ENCODE measurements at regions not wholly inside any gene's neighbourhood (a gene's known extent, or its start where the extent isn't known, plus 50 kb on each side); places are given as distances from the start of the nearest gene placed in this dataset.

GRCh38 chr2:122703676-122704075, 948.2 kb downstream of the TSN start:
- CTCF ChIA-PET = no interaction called here

GRCh38 chr2:122704109-122704563, 948.7 kb downstream of the TSN start:
- ChIA-PET POLR2A (no interaction called here), CTCF (no interaction called here)
- DNase-seq (ENCODE audit: extremely low spot score) = no peak
- TF ChIP-seq ARNT (IDR thresholded peaks at IDR 0.05) (no peak), L3MBTL2 (conservative IDR thresholded peaks at IDR 0.05) (no peak), FOXA1 (IDR thresholded peaks at IDR 0.05) (no peak), SUZ12 (IDR thresholded peaks at IDR 0.05) (no peak), FOXK2 (IDR thresholded peaks at IDR 0.05) (no peak), FOXM1 (IDR thresholded peaks at IDR 0.05; ENCODE audit: borderline replicate concordance) (no peak), HDGF (IDR thresholded peaks at IDR 0.05; ENCODE audit: borderline replicate concordance) (no peak), SP1 (IDR thresholded peaks at IDR 0.05) (no peak), NFRKB (IDR thresholded peaks at IDR 0.05) (no peak)

More at GRCh38 chr2:122703676-122704075, 948.2 kb downstream of the TSN start:
- DNase-seq (ENCODE audit: extremely low spot score) = no peak
- POLR2A ChIA-PET = no interaction called here
- no peak for TF ChIP-seq ZNF384 (IDR thresholded peaks at IDR 0.05)
- no peak for TF ChIP-seq HDGF (IDR thresholded peaks at IDR 0.05; ENCODE audit: borderline replicate concordance)
- no peak for TF ChIP-seq LEF1 (IDR thresholded peaks at IDR 0.05; ENCODE audit: borderline replicate concordance)
- no peak for TF ChIP-seq ELF4 (IDR thresholded peaks at IDR 0.05)
- no peak for TF ChIP-seq FOXA1 (IDR thresholded peaks at IDR 0.05)
- no peak for TF ChIP-seq FOXK2 (IDR thresholded peaks at IDR 0.05)
- TF ChIP-seq FOXM1 (IDR thresholded peaks at IDR 0.05; ENCODE audit: borderline replicate concordance) = no peak
- no peak for TF ChIP-seq ARNT (IDR thresholded peaks at IDR 0.05)
- TF ChIP-seq L3MBTL2 (conservative IDR thresholded peaks at IDR 0.05) = no peak
- no peak for TF ChIP-seq TARDBP (IDR thresholded peaks at IDR 0.05)
- no peak for TF ChIP-seq SUZ12 (IDR thresholded peaks at IDR 0.05)
- TF ChIP-seq NFRKB (IDR thresholded peaks at IDR 0.05) = no peak
- TF ChIP-seq CTBP1 (IDR thresholded peaks at IDR 0.05; ENCODE audit: borderline replicate concordance) = no peak
- no peak for TF ChIP-seq BHLHE40 (IDR thresholded peaks at IDR 0.05; ENCODE audit: borderline replicate concordance)
- no peak for TF ChIP-seq PKNOX1 (IDR thresholded peaks at IDR 0.05)
- TF ChIP-seq SP1 (IDR thresholded peaks at IDR 0.05) = no peak

- POLR2A ChIA-PET = no interaction called here
- DNase-seq (ENCODE audit: extremely low spot score) = no peak
- CTCF ChIA-PET = no interaction called here
- TF ChIP-seq PKNOX1 (IDR thresholded peaks at IDR 0.05) (no peak), SUZ12 (IDR thresholded peaks at IDR 0.05) (no peak), CTBP1 (IDR thresholded peaks at IDR 0.05; ENCODE audit: borderline replicate concordance) (no peak), FOXA1 (IDR thresholded peaks at IDR 0.05) (no peak), ZNF384 (IDR thresholded peaks at IDR 0.05) (no peak), HDGF (IDR thresholded peaks at IDR 0.05; ENCODE audit: borderline replicate concordance) (no peak), FOXM1 (IDR thresholded peaks at IDR 0.05; ENCODE audit: borderline replicate concordance) (no peak), LEF1 (IDR thresholded peaks at IDR 0.05; ENCODE audit: borderline replicate concordance) (no peak), BHLHE40 (IDR thresholded peaks at IDR 0.05; ENCODE audit: borderline replicate concordance) (no peak), L3MBTL2 (conservative IDR thresholded peaks at IDR 0.05) (no peak), TARDBP (IDR thresholded peaks at IDR 0.05) (no peak), ARNT (IDR thresholded peaks at IDR 0.05) (no peak), SP1 (IDR thresholded peaks at IDR 0.05) (no peak)
These were observed 950.3 kb downstream of the TSN start for GRCh38 chr2:122705746-122706145.

- no peak for TF ChIP-seq BHLHE40 (IDR thresholded peaks at IDR 0.05; ENCODE audit: borderline replicate concordance)
- no peak for TF ChIP-seq FOXK2 (IDR thresholded peaks at IDR 0.05)
- TF ChIP-seq L3MBTL2 (conservative IDR thresholded peaks at IDR 0.05) = no peak
- TF ChIP-seq CTBP1 (IDR thresholded peaks at IDR 0.05; ENCODE audit: borderline replicate concordance) = no peak
- no peak for TF ChIP-seq ZNF384 (IDR thresholded peaks at IDR 0.05)
- TF ChIP-seq SUZ12 (IDR thresholded peaks at IDR 0.05) = no peak
- no peak for TF ChIP-seq ELF4 (IDR thresholded peaks at IDR 0.05)
- TF ChIP-seq SP1 (IDR thresholded peaks at IDR 0.05) = no peak
- TF ChIP-seq HDGF (IDR thresholded peaks at IDR 0.05; ENCODE audit: borderline replicate concordance) = no peak
- no peak for TF ChIP-seq ARNT (IDR thresholded peaks at IDR 0.05)
- no peak for TF ChIP-seq LEF1 (IDR thresholded peaks at IDR 0.05; ENCODE audit: borderline replicate concordance)
- TF ChIP-seq TARDBP (IDR thresholded peaks at IDR 0.05) = no peak
- no peak for TF ChIP-seq FOXM1 (IDR thresholded peaks at IDR 0.05; ENCODE audit: borderline replicate concordance)
- ChIA-PET CTCF (no interaction called here), POLR2A (no interaction called here)
- no peak for DNase-seq (ENCODE audit: extremely low spot score)
These were observed 951.3 kb downstream of the TSN start for GRCh38 chr2:122706757-122707223.

GRCh38 chr2:122707224-122707824, 951.9 kb downstream of the TSN start:
- ChIA-PET POLR2A (no interaction called here), CTCF (no interaction called here)
- TF ChIP-seq FOXA1 (IDR thresholded peaks at IDR 0.05) = no peak
- no peak for TF ChIP-seq TARDBP (IDR thresholded peaks at IDR 0.05)
- no peak for TF ChIP-seq BHLHE40 (IDR thresholded peaks at IDR 0.05; ENCODE audit: borderline replicate concordance)
- TF ChIP-seq ARNT (IDR thresholded peaks at IDR 0.05) = no peak
- DNase-seq (ENCODE audit: extremely low spot score) = no peak

GRCh38 chr2:122710049-122710448, 954.6 kb downstream of the TSN start:
- DNase-seq (ENCODE audit: extremely low spot score) = no peak
- POLR2A ChIA-PET = no interaction called here
- TF ChIP-seq BHLHE40 (IDR thresholded peaks at IDR 0.05; ENCODE audit: borderline replicate concordance) (no peak), CTBP1 (IDR thresholded peaks at IDR 0.05; ENCODE audit: borderline replicate concordance) (no peak), ZNF384 (IDR thresholded peaks at IDR 0.05) (no peak), NFRKB (IDR thresholded peaks at IDR 0.05) (no peak), HDGF (IDR thresholded peaks at IDR 0.05; ENCODE audit: borderline replicate concordance) (no peak), ELF4 (IDR thresholded peaks at IDR 0.05) (no peak), FOXA1 (IDR thresholded peaks at IDR 0.05) (no peak), FOXK2 (IDR thresholded peaks at IDR 0.05) (no peak), L3MBTL2 (conservative IDR thresholded peaks at IDR 0.05) (no peak), SP1 (IDR thresholded peaks at IDR 0.05) (no peak), PKNOX1 (IDR thresholded peaks at IDR 0.05) (no peak), TARDBP (IDR thresholded peaks at IDR 0.05) (no peak), SUZ12 (IDR thresholded peaks at IDR 0.05) (no peak)
- CTCF ChIA-PET = no interaction called here

Data from HEK293T (cell line).